GM04503 (cell line): ENCODE measurements at regions not wholly inside any gene's neighbourhood (a gene's known extent, or its start where the extent isn't known, plus 50 kb on each side); places are given as distances from the start of the nearest gene placed in this dataset.
"Not testable (repeated sequence)": the region's sequence is repeated elsewhere in the genome, so short reads cannot be mapped to it uniquely, and the experiment has no call there.

Experiments used
- DNase-seq: peaks from one replicate; pipeline ENCODE4 v3.0.0-alpha.2; 2012; ENCODE audit warnings: low read depth

GRCh38 chr1:5686925-5687706 is 305.1 kb downstream of the NPHP4 start:
- no peak for DNase-seq

- DNase-seq = no peak
Observed at GRCh38 chr1:5686195-5686594, 306.0 kb downstream of the NPHP4 start.

DNA sequence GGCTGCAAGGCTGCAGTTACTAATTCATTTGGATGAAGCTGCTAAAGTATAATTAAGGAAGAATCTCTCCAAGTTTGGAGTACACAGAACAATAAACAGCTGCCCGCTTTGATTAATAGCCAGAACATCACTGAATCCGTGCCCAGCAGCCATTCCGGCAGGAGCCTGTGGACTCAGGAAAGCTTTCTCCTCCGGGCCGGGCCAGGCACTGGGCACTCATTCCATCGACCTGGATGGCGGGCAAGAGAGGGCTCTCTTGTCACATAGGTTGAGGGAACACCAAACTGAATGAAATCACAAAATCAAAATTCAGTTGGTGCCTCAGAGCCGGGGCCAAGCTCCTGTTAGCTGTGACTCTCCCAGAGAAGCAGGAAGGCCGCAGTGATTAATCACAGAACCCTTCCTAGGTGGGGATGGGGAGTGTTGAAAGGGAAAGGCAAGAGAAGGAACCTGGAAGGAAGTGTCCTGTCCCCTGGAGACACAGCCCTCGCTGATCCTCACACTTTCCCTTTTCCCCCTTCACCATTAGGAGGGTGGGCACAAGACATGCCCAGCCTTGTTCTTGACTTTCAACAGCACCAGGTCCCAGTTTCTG is 306.7 kb downstream of the NPHP4 start:
- no peak for DNase-seq

- no peak for DNase-seq
Observed at GRCh38 chr1:5684791-5685190, 307.4 kb downstream of the NPHP4 start.

DNA sequence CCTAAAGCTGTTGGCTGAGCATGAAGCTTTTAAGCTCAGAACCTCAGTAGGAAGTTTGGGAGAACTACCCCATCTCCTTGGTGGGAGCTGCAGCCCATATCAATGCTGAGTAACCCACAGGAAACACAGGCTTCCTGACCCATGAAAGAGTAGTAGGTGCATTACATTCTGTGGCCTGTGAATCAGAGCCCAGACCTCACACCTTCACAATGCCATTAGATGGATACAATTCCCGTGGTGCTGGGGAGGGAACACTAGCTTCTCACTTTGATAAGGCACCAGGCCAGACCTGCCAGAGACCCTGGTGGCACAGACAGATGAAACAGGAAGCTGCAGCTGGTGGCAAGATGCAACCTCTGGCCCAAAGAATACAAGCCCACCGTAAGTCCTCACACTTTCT is 308.8 kb downstream of the NPHP4 start:
- no peak for DNase-seq

- no peak for DNase-seq
Observed at GRCh38 chr1:5682626-5683225, 309.5 kb downstream of the NPHP4 start.

- no peak for DNase-seq
Observed at GRCh38 chr1:5681654-5682053, 310.6 kb downstream of the NPHP4 start.

DNA sequence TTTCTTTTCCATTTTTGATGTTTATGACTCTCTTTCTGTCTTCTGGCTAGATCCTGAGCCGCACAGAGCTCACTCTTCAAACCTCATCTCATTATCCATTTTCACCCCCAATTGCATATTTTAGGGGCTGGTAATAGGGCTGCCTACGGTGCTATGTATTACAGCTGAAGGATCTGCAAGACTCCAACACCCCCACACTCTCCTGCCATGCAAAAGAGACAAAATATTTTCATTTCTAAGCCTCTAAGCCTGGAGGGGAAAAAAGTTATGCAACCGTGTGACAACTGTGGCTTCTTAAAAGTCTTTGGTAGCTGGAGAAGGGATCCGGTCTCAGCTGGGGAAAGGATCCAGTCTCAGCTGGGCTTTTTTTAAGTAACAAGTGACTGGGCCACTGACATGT is 311.6 kb downstream of the NPHP4 start:
- DNase-seq = no peak

DNA sequence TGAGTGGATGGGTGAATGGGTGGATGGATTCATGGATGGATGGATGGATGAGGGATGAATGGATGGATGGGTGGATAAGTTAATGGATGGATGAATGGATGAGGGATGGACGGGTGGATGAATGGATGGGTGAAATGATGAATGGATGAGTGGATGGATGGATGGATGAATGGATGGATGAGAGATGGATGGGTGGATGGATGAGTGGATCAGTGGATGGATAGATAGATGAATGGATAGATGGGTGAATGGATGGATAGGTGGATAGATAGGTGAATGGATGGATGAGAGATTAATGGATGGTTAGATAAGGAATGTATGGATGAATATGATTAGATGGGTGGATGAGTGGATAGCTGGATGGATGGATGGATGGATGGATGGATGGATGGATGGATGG is 313.5 kb downstream of the NPHP4 start:
- DNase-seq = no peak

- not testable (repeated sequence) for DNase-seq
Observed at GRCh38 chr1:5672355-5672754, 319.9 kb downstream of the NPHP4 start.

GRCh38 chr1:5670590-5671350 is 321.5 kb downstream of the NPHP4 start:
- no peak for DNase-seq

DNA sequence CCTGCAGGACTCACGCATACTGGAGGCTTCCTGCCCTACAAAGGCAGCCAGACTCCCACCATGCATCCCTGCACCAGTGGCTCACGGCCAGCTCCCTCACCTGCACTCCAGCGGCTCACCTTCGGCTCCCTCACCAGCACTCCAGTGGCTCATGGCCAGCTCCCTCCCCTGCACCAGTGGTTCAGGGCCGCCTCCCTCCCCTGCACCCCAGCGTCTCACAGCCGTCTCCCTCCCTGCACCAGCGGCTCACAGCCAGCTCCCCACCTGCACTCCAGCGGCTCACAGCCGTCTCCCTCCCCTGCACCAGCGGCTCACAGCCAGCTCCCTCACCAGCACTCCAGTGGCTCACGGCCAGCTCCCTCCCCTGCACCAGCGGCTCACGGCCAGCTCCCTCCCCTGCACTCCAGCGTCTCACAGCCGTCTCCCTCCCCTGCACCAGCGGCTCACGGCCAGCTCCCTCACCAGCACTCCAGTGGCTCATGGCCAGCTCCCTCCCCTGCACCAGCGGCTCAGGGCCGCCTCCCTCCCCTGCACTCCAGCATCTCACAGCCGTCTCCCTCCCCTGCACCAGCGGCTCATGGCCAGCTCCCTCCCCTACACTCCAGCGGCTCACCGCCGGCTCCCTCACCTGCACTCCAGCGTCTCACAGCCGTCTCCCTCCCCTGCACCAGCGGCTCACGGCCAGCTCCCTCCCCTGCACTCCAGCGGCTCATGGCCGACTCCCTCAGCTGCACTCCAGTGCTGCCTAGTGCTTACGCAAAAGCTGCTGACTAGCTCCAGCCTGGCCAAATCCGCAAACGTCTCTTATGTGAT is 324.5 kb downstream of the NPHP4 start:
- DNase-seq = no peak

DNA sequence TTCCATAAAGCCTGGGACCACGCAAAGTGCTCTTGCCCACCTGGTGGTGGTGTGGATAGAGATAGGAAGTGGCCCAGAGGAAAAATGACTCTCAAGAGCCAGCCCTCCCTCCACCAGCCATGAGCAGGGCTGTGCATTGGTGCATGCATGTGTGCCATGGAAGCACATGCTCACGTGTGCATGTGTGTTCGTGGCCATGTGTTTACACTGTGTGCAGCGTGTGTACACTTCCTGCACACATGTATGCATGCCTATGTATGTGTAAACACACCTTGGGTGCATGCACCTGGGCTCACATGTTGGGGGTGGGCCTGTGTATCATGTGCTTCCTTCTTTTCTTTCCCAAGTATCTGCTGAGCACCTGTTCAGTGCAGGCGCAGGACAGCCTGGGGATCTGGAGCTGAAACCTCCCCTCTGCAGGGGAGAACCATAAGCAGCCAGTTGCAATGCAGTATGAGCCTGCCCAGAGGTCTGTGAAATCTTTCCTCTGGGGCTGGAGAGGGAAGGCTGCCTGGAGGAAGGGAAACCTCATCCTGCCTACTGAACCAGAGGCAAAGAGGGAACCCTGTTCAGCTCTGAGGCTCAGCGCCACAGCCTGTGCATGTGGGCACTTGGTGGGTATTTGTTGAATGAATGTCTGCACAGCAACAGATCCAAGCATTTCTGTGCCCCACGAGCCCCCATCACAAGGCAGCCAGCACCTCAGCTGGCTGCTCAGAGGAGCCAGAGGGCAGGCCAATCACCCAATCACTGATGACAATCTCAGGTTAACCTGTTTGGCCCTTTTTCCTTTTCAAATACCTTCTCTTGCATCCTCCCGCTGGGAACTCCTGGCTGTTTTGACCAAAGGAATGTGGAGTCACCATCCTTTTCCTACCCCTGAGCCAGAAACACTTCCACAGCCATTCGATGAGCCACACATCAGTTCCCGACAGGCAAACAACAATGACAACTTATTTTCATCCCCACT is 327.0 kb downstream of the NPHP4 start:
- DNase-seq = no peak

- no peak for DNase-seq
Observed at GRCh38 chr1:5664081-5664768, 328.0 kb downstream of the NPHP4 start.

- no peak for DNase-seq
Observed at GRCh38 chr1:5662744-5663126, 329.5 kb downstream of the NPHP4 start.

GRCh38 chr1:5662086-5662743 is 330.0 kb downstream of the NPHP4 start:
- no peak for DNase-seq

- DNase-seq = no peak
Observed at GRCh38 chr1:5661196-5662085, 330.8 kb downstream of the NPHP4 start.

- DNase-seq = no peak
Observed at GRCh38 chr1:5660141-5660935, 331.9 kb downstream of the NPHP4 start.
